ENCODE measurements at regions not wholly inside any gene's neighbourhood (a gene's known extent, or its start where the extent isn't known, plus 50 kb on each side); places are given as distances from the start of the nearest gene placed in this dataset.
"Not testable (repeated sequence)": the region's sequence is repeated elsewhere in the genome, so short reads cannot be mapped to it uniquely, and the experiment has no call there.

- Histone ChIP-seq H3K27me3 (no peaks in the 10 kb centered on the region), H3K9me3 (no peaks in the 10 kb centered on the region), H3K4me1 (no peaks in the 10 kb centered on the region), H3K36me3 (no peaks in the 10 kb centered on the region), H3K27ac (no peak overlapping the region), H3K4me3 (no peak overlapping the region)
- no peak for TF ChIP-seq CTCF (IDR thresholded peaks at IDR 0.05)
- no peak for DNase-seq (ENCODE audit: low spot score)
These were observed 135.9 kb downstream of the TENT5D start for GRCh38 chrX:80556148-80556547.

GRCh38 chrX:80572636-80573035, 152.4 kb downstream of the TENT5D start:
- no peak overlapping the region for H3K4me3 ChIP-seq
- no peaks in the 10 kb centered on the region for H3K36me3 ChIP-seq
- no peaks in the 10 kb centered on the region for H3K4me1 ChIP-seq
- H3K27ac ChIP-seq: no peak overlapping the region
- H3K9me3 ChIP-seq: no peaks in the 10 kb centered on the region
- no peak for DNase-seq (ENCODE audit: low spot score)
- H3K27me3 ChIP-seq: no peaks in the 10 kb centered on the region
- TF ChIP-seq CTCF (IDR thresholded peaks at IDR 0.05): no peak

- TF ChIP-seq CTCF (IDR thresholded peaks at IDR 0.05): no peak
- H3K36me3 ChIP-seq: no peaks in the 10 kb centered on the region
- H3K27me3 ChIP-seq: no peaks in the 10 kb centered on the region
- no peaks in the 10 kb centered on the region for H3K4me1 ChIP-seq
- DNase-seq (ENCODE audit: low spot score): no peak
- no peak overlapping the region for H3K27ac ChIP-seq
- H3K9me3 ChIP-seq: no peaks in the 10 kb centered on the region
- no peak overlapping the region for H3K4me3 ChIP-seq
These were observed 153.0 kb downstream of the TENT5D start for GRCh38 chrX:80573275-80573674.

- not testable (repeated sequence) for H3K9me3 ChIP-seq; DNase-seq (ENCODE audit: low spot score); H3K27me3 ChIP-seq; H3K36me3 ChIP-seq; H3K4me3 ChIP-seq; H3K27ac ChIP-seq; H3K4me1 ChIP-seq
These were observed 154.3 kb downstream of the TENT5D start for GRCh38 chrX:80574486-80575086.

- H3K4me1 ChIP-seq: no peaks in the 10 kb centered on the region
- no peak for TF ChIP-seq CTCF (IDR thresholded peaks at IDR 0.05)
- no peaks in the 10 kb centered on the region for H3K27me3 ChIP-seq
- H3K9me3 ChIP-seq: no peaks in the 10 kb centered on the region
- DNase-seq (ENCODE audit: low spot score): no peak
- H3K4me3 ChIP-seq: no peak overlapping the region
- no peak overlapping the region for H3K27ac ChIP-seq
- H3K36me3 ChIP-seq: no peaks in the 10 kb centered on the region
These were observed 156.0 kb downstream of the TENT5D start for GRCh38 chrX:80576267-80576666.

GRCh38 chrX:80576806-80577533, 156.7 kb downstream of the TENT5D start:
- no peak for TF ChIP-seq CTCF (IDR thresholded peaks at IDR 0.05)
- Histone ChIP-seq H3K36me3 (no peaks in the 10 kb centered on the region), H3K4me3 (no peak overlapping the region), H3K27ac (no peak overlapping the region), H3K27me3 (no peaks in the 10 kb centered on the region), H3K4me1 (no peaks in the 10 kb centered on the region), H3K9me3 (no peaks in the 10 kb centered on the region)
- no peak for DNase-seq (ENCODE audit: low spot score)
